ENCODE measurements at regions not wholly inside any gene's neighbourhood (a gene's known extent, or its start where the extent isn't known, plus 50 kb on each side); places are given as distances from the start of the nearest gene placed in this dataset.
A peak's percentile ranks its signal among the peaks of the same experiment; 100 is the strongest.

- H4K20me1 ChIP-seq (replicated peaks; ENCODE audit: control insufficient read depth, insufficient read depth, low read length) = no peaks in the 10 kb centered on the region
- no peaks in the 10 kb centered on the region for H3K79me2 ChIP-seq (ENCODE audit: control insufficient read depth, insufficient read depth, low read length)
- no TSS peak for BruUV-seq (replicated peaks)
- DNase-seq (ENCODE audit: extremely low read depth in 1 of 4, low spot score in 3 of 4) (no peak), FAIRE-seq (peak; percentile 32), ATAC-seq (no peak)
- no peaks in the 10 kb centered on the region for H3K9me1 ChIP-seq (ENCODE audit: control insufficient read depth, insufficient read depth, low read length)
- in situ Hi-C loops (cut with MboI) (no loop called here), intact Hi-C loops (cut with micrococcal nuclease) (no loop called here)
- POLR2A ChIA-PET = no interaction called here
- no peak overlapping the region for H3K27ac ChIP-seq (ENCODE audit: extremely low read depth, low read depth, low read length)
- H3K9me3 ChIP-seq (replicated peaks; ENCODE audit: control insufficient read depth, insufficient read depth, low read depth, low read length) = no peaks in the 10 kb centered on the region
- no peak overlapping the region for H3K9ac ChIP-seq (ENCODE audit: insufficient read depth in 1 of 2, low read depth in 2 of 2, low read length in 2 of 2)
- H3K36me3 ChIP-seq (ENCODE audit: control insufficient read depth, insufficient read depth, low read length) = no peaks in the 10 kb centered on the region
- no peaks in the 10 kb centered on the region; a peak in 1 of 5 replicates for H3K4me1 ChIP-seq (replicated peaks in 1 of 2; ENCODE audit: control insufficient read depth in 2 of 2, insufficient read depth in 2 of 2, low read length in 2 of 2)
- H3K4me3 ChIP-seq = no peak overlapping the region
- H2AFZ ChIP-seq (ENCODE audit: low read depth, low read length) = peak overlapping the region; percentile 28; the same call in 1 of the 2 replicates
- no peak overlapping the region for H3K4me2 ChIP-seq (ENCODE audit: insufficient read depth, low read length)
- no peak for TF ChIP-seq ZNF785 (CRISPR knock-in tag; IDR thresholded peaks at IDR 0.05)
- TF ChIP-seq ZNF311 (CRISPR knock-in tag; IDR thresholded peaks at IDR 0.05) = no peak
- no peak for TF ChIP-seq ELF1 (tag; IDR thresholded peaks at IDR 0.05)
- TF ChIP-seq TCFL5 (CRISPR knock-in tag; conservative IDR thresholded peaks at IDR 0.05) = no peak
- no peak for TF ChIP-seq PHF20 (IDR thresholded peaks at IDR 0.05; ENCODE audit: partially characterized antibody)
- TF ChIP-seq ATF1 (CRISPR knock-in tag; IDR thresholded peaks at IDR 0.05) = no peak
- TF ChIP-seq ATF1 (tag; IDR thresholded peaks at IDR 0.05) = no peak
- no peak for TF ChIP-seq FOSL1 (tag; conservative IDR thresholded peaks at IDR 0.05)
- no peak for TF ChIP-seq SIN3B (IDR thresholded peaks at IDR 0.05; ENCODE audit: low read depth)
- TF ChIP-seq ZNF518B (CRISPR knock-in tag; IDR thresholded peaks at IDR 0.05) = no peak
- TF ChIP-seq GABPB1 (CRISPR knock-in tag; IDR thresholded peaks at IDR 0.05) = no peak
- TF ChIP-seq THRB (CRISPR knock-in tag; conservative IDR thresholded peaks at IDR 0.05) = no peak
- TF ChIP-seq ZNF431 (CRISPR knock-in tag; IDR thresholded peaks at IDR 0.05) = no peak
- no peak for TF ChIP-seq BRF1 (IDR thresholded peaks at IDR 0.05; ENCODE audit: borderline replicate concordance, extremely low read depth, insufficient read length)
- TF ChIP-seq NELFE (IDR thresholded peaks at IDR 0.05; ENCODE audit: insufficient read depth, insufficient read length) = no peak
- no peak for TF ChIP-seq PYGO2 (tag; IDR thresholded peaks at IDR 0.05)
- TF ChIP-seq MIER1 (IDR thresholded peaks at IDR 0.05; ENCODE audit: low read depth) = no peak
- TF ChIP-seq ATF7 (IDR thresholded peaks at IDR 0.05) = no peak
- no peak for TF ChIP-seq TBP (optimal IDR thresholded peaks at IDR 0.05; ENCODE audit: low read depth, low read length)
- no peak for TF ChIP-seq MYC (IDR thresholded peaks at IDR 0.05; ENCODE audit: low read depth, low read length)
- no peak for TF ChIP-seq MYC (CRISPR knock-in tag; IDR thresholded peaks at IDR 0.05; ENCODE audit: borderline replicate concordance, low read depth)
- TF ChIP-seq PRMT5 (CRISPR knock-in tag; IDR thresholded peaks at IDR 0.05) = no peak
- no peaks in the 10 kb centered on the region for H3K27me3 ChIP-seq (ENCODE audit: control insufficient read depth in 2 of 2, insufficient read depth in 2 of 2, low read length in 2 of 2)
- 14% methylated on average over 2 of the region's 2 CpGs for WGBS (ENCODE audit: insufficient coverage, low coverage, missing lambda C conversion rate)
- CTCF ChIA-PET (ENCODE audit: low intra/inter-chr PET ratio) = no interaction called here
Measured at GRCh38 chr4:79057772-79058171, 118.5 kb upstream of the PAQR3 start.

Data from K562 (cell line).